ENCODE measurements at regions not wholly inside any gene's neighbourhood (a gene's known extent, or its start where the extent isn't known, plus 50 kb on each side); places are given as distances from the start of the nearest gene placed in this dataset.

GRCh38 chr5:174990909-174991308, 266.5 kb downstream of the MSX2 start:
- H3K9ac ChIP-seq (ENCODE audit: low read depth, low read length): no peak overlapping the region
- H3K4me1 ChIP-seq (ENCODE audit: control insufficient read depth, insufficient read depth, low read length): no peaks in the 10 kb centered on the region
- H3K27me3 ChIP-seq (ENCODE audit: control insufficient read depth, insufficient read depth, low read length): no peaks in the 10 kb centered on the region
- no peak overlapping the region for H3K4me3 ChIP-seq (ENCODE audit: low read depth, low read length)
- no peaks in the 10 kb centered on the region for H3K36me3 ChIP-seq (ENCODE audit: control insufficient read depth, insufficient read depth, low read length)
- no peaks in the 10 kb centered on the region for H3K9me3 ChIP-seq (ENCODE audit: control insufficient read depth, insufficient read depth, low read length)

- Histone ChIP-seq H3K4me1 (ENCODE audit: control insufficient read depth, insufficient read depth, low read length) (no peaks in the 10 kb centered on the region), H3K4me3 (ENCODE audit: low read depth, low read length) (no peak overlapping the region), H3K9me3 (ENCODE audit: control insufficient read depth, insufficient read depth, low read length) (no peaks in the 10 kb centered on the region), H3K36me3 (ENCODE audit: control insufficient read depth, insufficient read depth, low read length) (no peaks in the 10 kb centered on the region), H3K9ac (ENCODE audit: low read depth, low read length) (no peak overlapping the region), H3K27me3 (ENCODE audit: control insufficient read depth, insufficient read depth, low read length) (no peaks in the 10 kb centered on the region)
These were observed 263.1 kb downstream of the MSX2 start for GRCh38 chr5:174987443-174988012.

DNA sequence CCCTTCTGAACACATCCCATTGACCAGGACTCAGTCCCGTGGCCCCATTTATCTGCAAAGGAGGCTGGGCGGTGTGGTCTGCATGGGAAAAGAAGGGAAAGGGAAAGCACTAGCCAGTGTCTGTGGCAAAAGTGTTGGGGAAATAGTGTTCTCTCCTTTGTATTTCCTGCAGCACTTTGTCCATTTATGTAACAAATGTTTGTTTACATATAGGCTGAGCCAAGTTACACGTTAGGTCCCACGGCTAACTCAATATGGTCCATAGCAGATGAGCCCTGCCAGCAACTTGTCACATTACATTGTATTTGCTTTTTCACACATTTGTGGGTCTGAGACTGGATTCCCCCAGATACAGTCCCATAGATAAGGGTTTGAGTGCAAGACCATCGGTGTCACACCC, 260.5 kb downstream of the MSX2 start:
- Histone ChIP-seq H3K4me3 (ENCODE audit: low read depth, low read length) (no peak overlapping the region), H3K27me3 (ENCODE audit: control insufficient read depth, insufficient read depth, low read length) (no peaks in the 10 kb centered on the region), H3K9ac (ENCODE audit: low read depth, low read length) (no peak overlapping the region), H3K9me3 (ENCODE audit: control insufficient read depth, insufficient read depth, low read length) (no peaks in the 10 kb centered on the region), H3K4me1 (ENCODE audit: control insufficient read depth, insufficient read depth, low read length) (no peaks in the 10 kb centered on the region), H3K36me3 (ENCODE audit: control insufficient read depth, insufficient read depth, low read length) (no peaks in the 10 kb centered on the region)

GRCh38 chr5:174982485-174982884, 258.1 kb downstream of the MSX2 start:
- H3K4me1 ChIP-seq (ENCODE audit: control insufficient read depth, insufficient read depth, low read length): no peaks in the 10 kb centered on the region
- no peak overlapping the region for H3K4me3 ChIP-seq (ENCODE audit: low read depth, low read length)
- H3K9me3 ChIP-seq (ENCODE audit: control insufficient read depth, insufficient read depth, low read length): no peaks in the 10 kb centered on the region
- H3K36me3 ChIP-seq (ENCODE audit: control insufficient read depth, insufficient read depth, low read length): no peaks in the 10 kb centered on the region
- H3K27me3 ChIP-seq (ENCODE audit: control insufficient read depth, insufficient read depth, low read length): no peaks in the 10 kb centered on the region
- H3K9ac ChIP-seq (ENCODE audit: low read depth, low read length): no peak overlapping the region

DNA sequence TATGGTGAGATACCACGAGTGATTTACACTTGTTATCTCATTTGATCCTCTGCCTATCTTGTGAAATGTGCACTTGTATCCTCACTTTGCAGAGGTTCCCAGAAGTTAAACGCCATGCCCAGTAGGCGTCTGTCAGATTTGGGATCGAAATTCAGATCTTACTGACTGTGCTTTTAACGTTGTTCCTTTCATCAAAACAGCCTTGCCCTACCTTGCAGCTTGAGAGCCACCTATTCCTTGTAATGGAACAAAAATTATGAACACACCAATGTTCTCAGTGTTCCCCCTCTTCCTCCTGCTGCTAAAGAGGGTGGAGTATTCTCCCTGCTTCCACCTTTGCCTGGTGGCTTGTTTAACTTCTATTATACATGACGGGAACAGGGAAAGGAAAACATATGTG, 257.0 kb downstream of the MSX2 start:
- H3K9me3 ChIP-seq (ENCODE audit: control insufficient read depth, insufficient read depth, low read length): no peaks in the 10 kb centered on the region
- no peak overlapping the region for H3K9ac ChIP-seq (ENCODE audit: low read depth, low read length)
- no peaks in the 10 kb centered on the region for H3K36me3 ChIP-seq (ENCODE audit: control insufficient read depth, insufficient read depth, low read length)
- H3K4me1 ChIP-seq (ENCODE audit: control insufficient read depth, insufficient read depth, low read length): no peaks in the 10 kb centered on the region
- no peaks in the 10 kb centered on the region for H3K27me3 ChIP-seq (ENCODE audit: control insufficient read depth, insufficient read depth, low read length)
- no peak overlapping the region for H3K4me3 ChIP-seq (ENCODE audit: low read depth, low read length)

DNA sequence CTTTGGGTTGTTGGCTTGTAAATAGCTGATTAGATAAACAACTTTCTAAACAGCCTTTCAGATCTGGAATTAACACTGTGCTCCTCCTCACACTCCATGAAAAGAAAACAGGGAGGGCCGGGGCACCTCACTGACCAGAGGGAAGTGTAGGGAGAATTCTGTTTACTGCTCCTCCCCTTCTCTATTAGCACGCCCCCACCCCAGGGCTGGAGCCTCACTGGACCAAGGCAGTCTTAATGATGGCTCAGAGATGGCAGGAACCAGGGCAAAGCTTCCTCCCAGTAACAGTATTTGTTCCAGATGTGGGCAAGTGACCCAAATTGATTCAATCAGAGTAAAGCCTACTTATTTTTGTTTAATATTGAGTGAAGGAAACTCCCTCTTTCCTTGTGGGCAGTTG, 256.6 kb downstream of the MSX2 start:
- Histone ChIP-seq H3K9ac (ENCODE audit: low read depth, low read length) (no peak overlapping the region), H3K27me3 (ENCODE audit: control insufficient read depth, insufficient read depth, low read length) (no peaks in the 10 kb centered on the region), H3K36me3 (ENCODE audit: control insufficient read depth, insufficient read depth, low read length) (no peaks in the 10 kb centered on the region), H3K4me3 (ENCODE audit: low read depth, low read length) (no peak overlapping the region), H3K4me1 (ENCODE audit: control insufficient read depth, insufficient read depth, low read length) (no peaks in the 10 kb centered on the region), H3K9me3 (ENCODE audit: control insufficient read depth, insufficient read depth, low read length) (no peaks in the 10 kb centered on the region)

DNA sequence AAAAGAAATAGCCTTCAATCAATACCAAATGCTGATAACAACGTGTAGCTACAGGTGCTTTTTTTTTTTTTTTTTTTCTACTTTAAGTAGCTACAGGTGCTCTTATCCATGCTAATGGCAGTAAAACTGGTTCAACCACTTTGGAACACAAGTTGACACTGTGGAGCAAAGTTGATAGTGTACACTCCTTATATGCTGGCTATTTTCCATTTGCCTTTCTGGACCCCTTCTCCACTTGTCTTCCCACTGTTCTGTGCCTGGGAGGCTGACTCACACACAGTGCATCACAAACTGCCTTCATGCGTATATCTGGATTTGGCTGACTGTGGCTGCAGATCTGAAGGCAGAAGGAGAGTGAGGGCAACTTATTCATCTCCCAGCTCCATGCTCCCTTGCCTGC, 247.9 kb downstream of the MSX2 start:
- Histone ChIP-seq H3K36me3 (ENCODE audit: control insufficient read depth, insufficient read depth, low read length) (no peaks in the 10 kb centered on the region), H3K9ac (ENCODE audit: low read depth, low read length) (no peak overlapping the region), H3K9me3 (ENCODE audit: control insufficient read depth, insufficient read depth, low read length) (no peaks in the 10 kb centered on the region), H3K4me1 (ENCODE audit: control insufficient read depth, insufficient read depth, low read length) (no peaks in the 10 kb centered on the region), H3K4me3 (ENCODE audit: low read depth, low read length) (no peak overlapping the region), H3K27me3 (ENCODE audit: control insufficient read depth, insufficient read depth, low read length) (no peaks in the 10 kb centered on the region)

DNA sequence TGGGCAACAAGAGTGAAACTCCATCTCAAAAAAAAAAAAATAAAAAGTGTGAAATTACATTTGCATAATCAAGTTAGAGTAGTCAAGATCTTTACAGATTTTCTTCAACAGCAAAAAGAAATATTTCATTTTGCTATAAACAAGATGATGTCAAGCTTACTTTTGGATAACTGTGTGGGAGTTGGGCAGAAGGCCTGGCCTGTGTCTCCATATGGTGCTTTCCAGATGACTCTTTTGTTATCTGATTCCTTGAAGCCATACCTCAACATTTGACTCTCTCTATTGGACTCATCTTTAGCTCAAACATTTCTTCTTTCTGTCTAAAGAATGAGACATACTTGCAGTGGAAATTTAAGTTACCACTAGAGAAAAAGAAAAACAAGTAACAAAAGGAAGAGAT, 246.8 kb downstream of the MSX2 start:
- Histone ChIP-seq H3K9ac (ENCODE audit: low read depth, low read length) (no peak overlapping the region), H3K4me3 (ENCODE audit: low read depth, low read length) (no peak overlapping the region), H3K36me3 (ENCODE audit: control insufficient read depth, insufficient read depth, low read length) (no peaks in the 10 kb centered on the region), H3K9me3 (ENCODE audit: control insufficient read depth, insufficient read depth, low read length) (no peaks in the 10 kb centered on the region), H3K4me1 (ENCODE audit: control insufficient read depth, insufficient read depth, low read length) (no peaks in the 10 kb centered on the region), H3K27me3 (ENCODE audit: control insufficient read depth, insufficient read depth, low read length) (no peaks in the 10 kb centered on the region)

- Histone ChIP-seq H3K36me3 (ENCODE audit: control insufficient read depth, insufficient read depth, low read length) (no peaks in the 10 kb centered on the region), H3K4me3 (ENCODE audit: low read depth, low read length) (no peak overlapping the region), H3K4me1 (ENCODE audit: control insufficient read depth, insufficient read depth, low read length) (no peaks in the 10 kb centered on the region), H3K27me3 (ENCODE audit: control insufficient read depth, insufficient read depth, low read length) (no peaks in the 10 kb centered on the region), H3K9me3 (ENCODE audit: control insufficient read depth, insufficient read depth, low read length) (no peaks in the 10 kb centered on the region), H3K9ac (ENCODE audit: low read depth, low read length) (no peak overlapping the region)
These were observed 246.1 kb downstream of the MSX2 start for GRCh38 chr5:174970502-174970901.

DNA sequence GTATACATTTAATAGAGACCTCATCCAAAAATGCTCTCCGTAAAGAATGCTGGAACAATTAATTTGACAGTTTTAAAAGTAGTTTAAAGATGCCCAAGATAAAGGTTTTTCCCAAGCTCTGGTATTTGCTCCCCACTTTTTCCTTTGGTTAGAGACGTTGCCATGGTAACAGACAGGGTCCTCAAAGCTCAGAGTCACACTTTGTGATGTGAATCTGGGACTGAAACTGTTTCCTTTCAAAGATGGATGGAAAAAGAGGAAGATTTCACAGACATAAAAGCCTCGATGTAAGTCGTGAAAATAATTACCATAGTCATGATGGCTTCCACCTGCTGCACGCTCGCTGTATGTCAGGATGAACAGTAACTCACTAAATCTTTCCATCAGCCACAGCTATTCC, 229.5 kb downstream of the MSX2 start:
- H3K4me3 ChIP-seq (ENCODE audit: low read depth, low read length): no peak overlapping the region
- H3K9me3 ChIP-seq (ENCODE audit: control insufficient read depth, insufficient read depth, low read length): no peaks in the 10 kb centered on the region
- no peaks in the 10 kb centered on the region for H3K27me3 ChIP-seq (ENCODE audit: control insufficient read depth, insufficient read depth, low read length)
- H3K36me3 ChIP-seq (ENCODE audit: control insufficient read depth, insufficient read depth, low read length): no peaks in the 10 kb centered on the region
- H3K9ac ChIP-seq (ENCODE audit: low read depth, low read length): no peak overlapping the region
- H3K4me1 ChIP-seq (ENCODE audit: control insufficient read depth, insufficient read depth, low read length): no peaks in the 10 kb centered on the region

DNA sequence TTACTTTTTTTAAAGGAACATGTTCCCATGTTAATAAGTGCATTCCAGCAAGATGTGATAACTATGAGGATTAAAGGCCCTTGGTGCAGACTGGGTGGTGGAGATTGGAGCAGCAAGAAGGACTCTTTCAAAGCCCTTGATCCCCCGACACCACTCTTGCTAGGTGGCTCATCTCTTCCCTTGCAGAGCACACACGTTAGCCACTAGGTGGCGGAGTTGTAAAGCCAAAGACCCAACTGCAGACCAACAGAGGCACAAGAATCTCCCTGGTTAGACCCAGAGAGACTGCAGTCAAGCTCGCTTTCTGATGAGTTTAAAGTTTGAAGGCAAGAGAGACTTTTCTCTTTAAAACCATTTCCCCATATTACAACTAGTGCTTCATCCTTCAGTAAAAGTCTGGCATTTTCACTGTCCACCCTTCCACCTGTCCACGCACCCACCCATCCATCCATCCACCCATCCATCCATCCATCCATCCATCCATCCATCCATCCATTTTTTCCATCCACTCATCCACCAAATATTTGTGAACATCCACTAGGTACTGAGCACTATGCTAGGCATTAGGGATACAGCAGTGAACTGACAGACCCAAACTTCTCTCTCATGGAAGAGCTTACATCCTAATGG, 226.9 kb downstream of the MSX2 start:
- no peak overlapping the region for H3K4me3 ChIP-seq (ENCODE audit: low read depth, low read length)
- H3K27me3 ChIP-seq (ENCODE audit: control insufficient read depth, insufficient read depth, low read length): no peaks in the 10 kb centered on the region
- H3K9ac ChIP-seq (ENCODE audit: low read depth, low read length): no peak overlapping the region
- no peaks in the 10 kb centered on the region for H3K4me1 ChIP-seq (ENCODE audit: control insufficient read depth, insufficient read depth, low read length)
- H3K9me3 ChIP-seq (ENCODE audit: control insufficient read depth, insufficient read depth, low read length): no peaks in the 10 kb centered on the region
- no peaks in the 10 kb centered on the region for H3K36me3 ChIP-seq (ENCODE audit: control insufficient read depth, insufficient read depth, low read length)

- H3K9me3 ChIP-seq (ENCODE audit: control insufficient read depth, insufficient read depth, low read length): no peaks in the 10 kb centered on the region
- H3K36me3 ChIP-seq (ENCODE audit: control insufficient read depth, insufficient read depth, low read length): no peaks in the 10 kb centered on the region
- no peaks in the 10 kb centered on the region for H3K27me3 ChIP-seq (ENCODE audit: control insufficient read depth, insufficient read depth, low read length)
- no peak overlapping the region for H3K9ac ChIP-seq (ENCODE audit: low read depth, low read length)
- H3K4me1 ChIP-seq (ENCODE audit: control insufficient read depth, insufficient read depth, low read length): no peaks in the 10 kb centered on the region
- H3K4me3 ChIP-seq (ENCODE audit: low read depth, low read length): no peak overlapping the region
These were observed 223.2 kb downstream of the MSX2 start for GRCh38 chr5:174947548-174947947.

Measured in iPS-15b (cell line).